SK-N-SH (cell line): ENCODE measurements at regions not wholly inside any gene's neighbourhood (a gene's known extent, or its start where the extent isn't known, plus 50 kb on each side); places are given as distances from the start of the nearest gene placed in this dataset.
"Not testable (repeated sequence)": the region's sequence is repeated elsewhere in the genome, so short reads cannot be mapped to it uniquely, and the experiment has no call there.

ENCODE experiments used
- CTCF ChIA-PET: fragments of 300-600, 350-600 bp; formaldehyde crosslinking; extraction: SDS; loops from one replicate; lab custom pipeline; 2021; lab: Yijun Ruan, JAX
- POLR2A ChIA-PET: fragments of 350-600 bp; sonication (Branson Sonifier 250); formaldehyde crosslinking; extraction: SDS; loops from one replicate; lab custom pipeline; 2020; ENCODE audit warnings: antibody characterized with exemption, inconsistent platforms; lab: Yijun Ruan, JAX
- DNase-seq: peaks from one replicate; pipeline ENCODE4 v3.0.0; 2012
- H2AFZ ChIP-seq: fragments of 200-600 bp; sonication (generic); 2 replicates; pipeline ENCODE4 v1.8.1; 2016; ENCODE audit warnings: antibody characterized with exemption, mild to moderate bottlenecking, low read depth
- H3F3A ChIP-seq: fragments of 200-600 bp; sonication (generic); replicated peaks from 2 replicates; pipeline ENCODE3; 2016; ENCODE audit warnings: antibody characterized with exemption, mild to moderate bottlenecking; ENCODE audit not compliant: insufficient read depth
- H3K27ac ChIP-seq, 2 experiments: fragments of 200-500 bp in 1 of 2; fragments of 200-600 bp in 1 of 2; sonication (Bioruptor generic) in 1 of 2; sonication (generic), shearing (Covaris generic) in 1 of 2; 2 replicates each; pipeline versions ENCODE4 v1.5.1 to v1.6.1; 2014 to 2016; ENCODE audit warnings: low read depth in 2 of 2, inconsistent platforms in 1 of 2, low read length in 1 of 2, mild to moderate bottlenecking in 1 of 2, mixed read lengths in 1 of 2
- H3K27me3 ChIP-seq: fragments of 200-600 bp; sonication (generic), shearing (Covaris generic); 2 replicates; pipeline ENCODE4 v1.6.1; 2016; ENCODE audit warnings: mixed run types; ENCODE audit not compliant: insufficient read depth
- H3K36me3 ChIP-seq, 2 experiments: fragments of 200-500 bp in 1 of 2; fragments of 200-600 bp in 1 of 2; sonication (Bioruptor generic) in 1 of 2; sonication (generic) in 1 of 2; replicated peaks in 1 of 2; 2 replicates each; pipeline versions ENCODE3 to v1.5.1; 2014 to 2016; ENCODE audit warnings: low read length in 1 of 2, mild to moderate bottlenecking in 1 of 2; ENCODE audit not compliant: insufficient read depth in 2 of 2, control insufficient read depth in 1 of 2
- H3K4me1 ChIP-seq, 2 experiments: fragments of 200-500 bp in 1 of 2; fragments of 200-600 bp in 1 of 2; sonication (Bioruptor generic) in 1 of 2; sonication (generic), shearing (Covaris generic) in 1 of 2; 2 replicates each; pipeline versions ENCODE4 v1.5.1 to v1.6.1; 2014 to 2016; ENCODE audit warnings: low read depth in 1 of 2, low read length in 1 of 2, mixed run types in 1 of 2; ENCODE audit not compliant: insufficient read depth in 2 of 2, control insufficient read depth in 1 of 2
- H3K4me2 ChIP-seq: fragments of 200-600 bp; sonication (generic), shearing (Covaris generic); 2 replicates; pipeline ENCODE4 v1.6.1; 2017; ENCODE audit warnings: mixed run types
- H3K4me3 ChIP-seq, 2 experiments: fragments of 200-500 bp in 1 of 2; fragments of 200-600 bp in 1 of 2; sonication (Bioruptor generic) in 1 of 2; sonication (generic), shearing (Covaris generic) in 1 of 2; 2 replicates each; pipeline versions ENCODE4 v1.5.1 to v1.8.1; 2014 to 2016; ENCODE audit warnings: low read depth in 2 of 2, inconsistent platforms in 1 of 2, low read length in 1 of 2, mild to moderate bottlenecking in 1 of 2, mixed read lengths in 1 of 2, moderate library complexity in 1 of 2
- H3K79me2 ChIP-seq: fragments of 200-600 bp; sonication (generic); 2 replicates; pipeline ENCODE4 v1.8.1; 2017; ENCODE audit warnings: mild to moderate bottlenecking; ENCODE audit not compliant: insufficient read depth
- H3K9ac ChIP-seq: fragments of 200-600 bp; sonication (generic); 2 replicates; pipeline ENCODE4 v1.6.1; 2017; ENCODE audit warnings: mixed run types
- H3K9me2 ChIP-seq: fragments of 200-600 bp; sonication (generic); 2 replicates; pipeline ENCODE4 v1.6.1; 2017; ENCODE audit warnings: mixed run types
- H3K9me3 ChIP-seq: fragments of 200-600 bp; sonication (generic); 2 replicates; pipeline ENCODE4 v1.6.1; 2017; ENCODE audit warnings: mixed run types, mild to moderate bottlenecking, moderate library complexity
- H4K20me1 ChIP-seq: fragments of 200-600 bp; sonication (generic); 2 replicates; pipeline ENCODE4 v1.6.1; 2017; ENCODE audit warnings: mild to moderate bottlenecking, mixed run types; ENCODE audit not compliant: insufficient read depth
- WGBS: methylation state at CpG from one replicate; pipeline ENCODE4 v1.1.6; 2017; ENCODE audit warnings: low lambda C conversion rate; 5-methylcytosine and 5-hydroxymethylcytosine counted together

GRCh38 chr7:6977368-6977767 is 151.3 kb upstream of the CCZ1B start:
- CTCF ChIA-PET, H3K79me2 ChIP-seq, DNase-seq, H3K27me3 ChIP-seq, H2AFZ ChIP-seq, H3K36me3 ChIP-seq, H3K9me3 ChIP-seq, H3K4me2 ChIP-seq, H3F3A ChIP-seq, H4K20me1 ChIP-seq, H3K4me1 ChIP-seq, H3K9me2 ChIP-seq, POLR2A ChIA-PET, H3K4me3 ChIP-seq, H3K9ac ChIP-seq, H3K27ac ChIP-seq: not testable (repeated sequence)
- WGBS, result 22% methylated on average over 3 of the region's 3 CpGs

- H3K9me2 ChIP-seq, CTCF ChIA-PET, POLR2A ChIA-PET, H3K27ac ChIP-seq, H3K4me1 ChIP-seq, H3K4me3 ChIP-seq, H3K9me3 ChIP-seq, DNase-seq, H3K36me3 ChIP-seq, H3K79me2 ChIP-seq, H3K27me3 ChIP-seq, H4K20me1 ChIP-seq, H3F3A ChIP-seq, H2AFZ ChIP-seq, H3K9ac ChIP-seq, H3K4me2 ChIP-seq: not testable (repeated sequence)
- WGBS, result 22% methylated on average over 3 of the region's 3 CpGs
Measured at GRCh38 chr7:6978326-6978725, 152.3 kb upstream of the CCZ1B start.

- H3K4me2 ChIP-seq, H2AFZ ChIP-seq, POLR2A ChIA-PET, H3K27me3 ChIP-seq, H3K9me2 ChIP-seq, H3K36me3 ChIP-seq, H3K4me1 ChIP-seq, H3K9me3 ChIP-seq, H3K27ac ChIP-seq, DNase-seq, H3K79me2 ChIP-seq, CTCF ChIA-PET, H3F3A ChIP-seq, H3K4me3 ChIP-seq, H4K20me1 ChIP-seq, H3K9ac ChIP-seq: not testable (repeated sequence)
- 46% methylated on average over 7 of the region's 10 CpGs for WGBS
Measured at GRCh38 chr7:6979456-6979855, 153.4 kb upstream of the CCZ1B start.

GRCh38 chr7:6982375-6982774 is 156.3 kb upstream of the CCZ1B start:
- H3K4me2 ChIP-seq, H3K4me1 ChIP-seq, H3K9me2 ChIP-seq, H4K20me1 ChIP-seq, H3K36me3 ChIP-seq, H3K9me3 ChIP-seq, H2AFZ ChIP-seq, CTCF ChIA-PET, H3K79me2 ChIP-seq, H3K27ac ChIP-seq, POLR2A ChIA-PET, H3F3A ChIP-seq, DNase-seq, H3K9ac ChIP-seq, H3K4me3 ChIP-seq, H3K27me3 ChIP-seq: not testable (repeated sequence)
- 38% methylated on average over 2 of the region's 2 CpGs for WGBS

- H3F3A ChIP-seq, H3K27me3 ChIP-seq, H3K9me2 ChIP-seq, H3K36me3 ChIP-seq, H3K9me3 ChIP-seq, H3K27ac ChIP-seq, H3K4me2 ChIP-seq, H3K9ac ChIP-seq, CTCF ChIA-PET, H3K4me3 ChIP-seq, DNase-seq, H4K20me1 ChIP-seq, POLR2A ChIA-PET, H2AFZ ChIP-seq, H3K79me2 ChIP-seq, H3K4me1 ChIP-seq: not testable (repeated sequence)
- 13% methylated on average over 4 of the region's 4 CpGs for WGBS
Measured at GRCh38 chr7:6986892-6987291, 160.8 kb upstream of the CCZ1B start.

GRCh38 chr7:6988608-6989007 is 162.5 kb upstream of the CCZ1B start:
- H3K27me3 ChIP-seq, CTCF ChIA-PET, DNase-seq, POLR2A ChIA-PET, H3K9me3 ChIP-seq, H3K4me2 ChIP-seq, H3K9ac ChIP-seq, H3K36me3 ChIP-seq, H3K9me2 ChIP-seq, H3K4me1 ChIP-seq, H3K27ac ChIP-seq, H3F3A ChIP-seq, H2AFZ ChIP-seq, H4K20me1 ChIP-seq, H3K4me3 ChIP-seq, H3K79me2 ChIP-seq: not testable (repeated sequence)
- WGBS, result 32% methylated on average over 6 of the region's 6 CpGs

- H3F3A ChIP-seq, H3K4me3 ChIP-seq, H3K4me1 ChIP-seq, DNase-seq, H3K79me2 ChIP-seq, H3K27ac ChIP-seq, CTCF ChIA-PET, H2AFZ ChIP-seq, H3K36me3 ChIP-seq, H3K9me3 ChIP-seq, H3K9me2 ChIP-seq, H3K27me3 ChIP-seq, H3K4me2 ChIP-seq, POLR2A ChIA-PET, H3K9ac ChIP-seq, H4K20me1 ChIP-seq: not testable (repeated sequence)
- WGBS, result 42% methylated on average over 5 of the region's 5 CpGs
Measured at GRCh38 chr7:6989968-6990367, 163.9 kb upstream of the CCZ1B start.
